PC-9 (cell line): ENCODE measurements at regions not wholly inside any gene's neighbourhood (a gene's known extent, or its start where the extent isn't known, plus 50 kb on each side); places are given as distances from the start of the nearest gene placed in this dataset.

Experiments
- EZH2 ChIP-seq: fragments of 200-600 bp; sonication (generic); IDR thresholded peaks from 2 replicates; pipeline ENCODE4 v1.8.0; 2017; ENCODE audit warnings: antibody characterized with exemption, low read depth
- TF ChIP-seq, protein P1 (sequence below): fragments of 200-600 bp; sonication (generic); conservative IDR thresholded peaks from 2 replicates; pipeline ENCODE4 v1.6.1; 2017; ENCODE audit warnings: mixed run types, antibody characterized with exemption, mild to moderate bottlenecking, moderate library complexity

DNA sequence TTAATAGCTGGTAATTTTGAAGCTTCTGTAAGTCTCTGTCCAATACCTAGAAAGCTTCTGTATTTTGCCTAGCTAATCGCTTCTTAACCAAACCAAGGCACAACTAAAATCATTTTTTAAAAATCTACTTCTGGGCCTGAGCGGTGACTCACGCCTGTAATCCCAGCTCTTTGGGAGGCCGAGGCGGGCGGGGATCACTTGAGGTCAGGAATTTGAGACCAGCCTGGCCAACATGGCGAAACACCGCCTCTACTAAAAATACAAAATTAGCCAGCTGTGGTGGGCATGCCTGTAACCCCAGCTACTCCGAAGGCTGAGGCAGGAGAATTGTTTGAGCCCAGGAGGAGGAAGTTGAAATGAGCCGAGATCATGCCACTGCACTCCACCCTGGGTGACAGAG lies 148.6 kb upstream of the FIGN start:
- TF ChIP-seq, protein P1, sequence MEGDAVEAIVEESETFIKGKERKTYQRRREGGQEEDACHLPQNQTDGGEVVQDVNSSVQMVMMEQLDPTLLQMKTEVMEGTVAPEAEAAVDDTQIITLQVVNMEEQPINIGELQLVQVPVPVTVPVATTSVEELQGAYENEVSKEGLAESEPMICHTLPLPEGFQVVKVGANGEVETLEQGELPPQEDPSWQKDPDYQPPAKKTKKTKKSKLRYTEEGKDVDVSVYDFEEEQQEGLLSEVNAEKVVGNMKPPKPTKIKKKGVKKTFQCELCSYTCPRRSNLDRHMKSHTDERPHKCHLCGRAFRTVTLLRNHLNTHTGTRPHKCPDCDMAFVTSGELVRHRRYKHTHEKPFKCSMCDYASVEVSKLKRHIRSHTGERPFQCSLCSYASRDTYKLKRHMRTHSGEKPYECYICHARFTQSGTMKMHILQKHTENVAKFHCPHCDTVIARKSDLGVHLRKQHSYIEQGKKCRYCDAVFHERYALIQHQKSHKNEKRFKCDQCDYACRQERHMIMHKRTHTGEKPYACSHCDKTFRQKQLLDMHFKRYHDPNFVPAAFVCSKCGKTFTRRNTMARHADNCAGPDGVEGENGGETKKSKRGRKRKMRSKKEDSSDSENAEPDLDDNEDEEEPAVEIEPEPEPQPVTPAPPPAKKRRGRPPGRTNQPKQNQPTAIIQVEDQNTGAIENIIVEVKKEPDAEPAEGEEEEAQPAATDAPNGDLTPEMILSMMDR = no peak
- TF ChIP-seq EZH2 = no peak
